ENCODE measurements at regions not wholly inside any gene's neighbourhood (a gene's known extent, or its start where the extent isn't known, plus 50 kb on each side); places are given as distances from the start of the nearest gene placed in this dataset.

DNA sequence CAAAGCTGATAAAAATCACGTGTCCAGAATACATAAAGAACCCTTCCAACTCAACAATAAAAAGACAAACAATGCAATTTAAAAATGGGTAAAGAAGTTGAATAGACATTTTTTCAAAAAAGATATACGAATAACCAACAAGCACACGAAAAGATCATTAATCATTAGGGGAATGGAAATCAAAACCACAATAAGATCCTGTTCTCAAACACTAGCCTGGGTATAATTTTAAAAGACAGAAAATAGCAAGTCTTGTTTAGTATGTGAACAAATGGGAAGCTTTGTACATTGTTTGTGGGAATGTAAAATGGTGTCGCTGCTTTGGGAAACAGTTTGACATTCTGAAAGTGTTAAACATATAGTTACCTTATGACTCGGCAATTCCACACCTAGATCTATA, 86.3 kb upstream of the LMNTD1 start:
- Histone ChIP-seq H3K27me3 (no peaks in the 10 kb centered on the region), H3K36me3 (no peaks in the 10 kb centered on the region), H3K9me3 (peaks cover 0 to 11% (median 0%) of the 10 kb centered on the region in 11 donors), H3K4me1 (no peaks in the 10 kb centered on the region), H3K27ac (no peak overlapping the region), H3K4me3 (no peak overlapping the region)
- ATAC-seq (no peak), DNase-seq (no peak)
- TF ChIP-seq, protein P1, sequence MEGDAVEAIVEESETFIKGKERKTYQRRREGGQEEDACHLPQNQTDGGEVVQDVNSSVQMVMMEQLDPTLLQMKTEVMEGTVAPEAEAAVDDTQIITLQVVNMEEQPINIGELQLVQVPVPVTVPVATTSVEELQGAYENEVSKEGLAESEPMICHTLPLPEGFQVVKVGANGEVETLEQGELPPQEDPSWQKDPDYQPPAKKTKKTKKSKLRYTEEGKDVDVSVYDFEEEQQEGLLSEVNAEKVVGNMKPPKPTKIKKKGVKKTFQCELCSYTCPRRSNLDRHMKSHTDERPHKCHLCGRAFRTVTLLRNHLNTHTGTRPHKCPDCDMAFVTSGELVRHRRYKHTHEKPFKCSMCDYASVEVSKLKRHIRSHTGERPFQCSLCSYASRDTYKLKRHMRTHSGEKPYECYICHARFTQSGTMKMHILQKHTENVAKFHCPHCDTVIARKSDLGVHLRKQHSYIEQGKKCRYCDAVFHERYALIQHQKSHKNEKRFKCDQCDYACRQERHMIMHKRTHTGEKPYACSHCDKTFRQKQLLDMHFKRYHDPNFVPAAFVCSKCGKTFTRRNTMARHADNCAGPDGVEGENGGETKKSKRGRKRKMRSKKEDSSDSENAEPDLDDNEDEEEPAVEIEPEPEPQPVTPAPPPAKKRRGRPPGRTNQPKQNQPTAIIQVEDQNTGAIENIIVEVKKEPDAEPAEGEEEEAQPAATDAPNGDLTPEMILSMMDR (IDR thresholded peaks at IDR 0.05) = no peak
- 81 to 88% methylated on average over 5 of the region's 5 CpGs for WGBS, 2 donors
- intact Hi-C loops (cut with DNase I) = no loop called here

- DNase-seq = no peak
- 65 to 78% methylated on average over 3 of the region's 3 CpGs for WGBS, 2 donors
- peaks cover 0 to 8% (median 0%) of the 10 kb centered on the region in 9 donors for H3K4me1 ChIP-seq
- TF ChIP-seq, protein P1 (IDR thresholded peaks at IDR 0.05) = no peak
- no peaks in the 10 kb centered on the region for H3K36me3 ChIP-seq
- H3K4me3 ChIP-seq = no peak overlapping the region
- H3K9me3 ChIP-seq = no peaks in the 10 kb centered on the region
- H3K27me3 ChIP-seq = no peaks in the 10 kb centered on the region
- no peak for ATAC-seq
- peak overlapping the region in 2 of 10 donors; percentile 20 to 29 for H3K27ac ChIP-seq
- intact Hi-C loops (cut with DNase I) = no loop called here
Observed at GRCh38 chr12:25644979-25645378, 91.9 kb upstream of the LMNTD1 start.

- H3K4me3 ChIP-seq = no peak overlapping the region
- H3K9me3 ChIP-seq = no peaks in the 10 kb centered on the region
- ATAC-seq (no peak), DNase-seq (no peak)
- H3K27ac ChIP-seq = no peak overlapping the region
- intact Hi-C loops (cut with DNase I) = no loop called here
- no peaks in the 10 kb centered on the region for H3K27me3 ChIP-seq
- WGBS, 2 donors = 60 to 61% methylated on average over 4 of the region's 4 CpGs
- TF ChIP-seq, protein P1 (IDR thresholded peaks at IDR 0.05) = no peak
- H3K36me3 ChIP-seq = no peaks in the 10 kb centered on the region
- H3K4me1 ChIP-seq = peaks cover 0 to 8% (median 0%) of the 10 kb centered on the region in 9 donors
Observed at GRCh38 chr12:25645427-25645826, 92.3 kb upstream of the LMNTD1 start.

- WGBS, 2 donors = 89 to 90% methylated on average over 1 of the region's 1 CpG
- H3K4me3 ChIP-seq = no peak overlapping the region
- ATAC-seq = no peak
Observed at GRCh38 chr12:25651931-25652330, 98.8 kb upstream of the LMNTD1 start.

More at GRCh38 chr12:25651931-25652330, 98.8 kb upstream of the LMNTD1 start:
- intact Hi-C loops (cut with DNase I) = no loop called here
- Histone ChIP-seq H3K36me3 (no peaks in the 10 kb centered on the region), H3K4me1 (peaks cover 0 to 8% (median 0%) of the 10 kb centered on the region in 9 donors), H3K27me3 (no peaks in the 10 kb centered on the region), H3K9me3 (no peaks in the 10 kb centered on the region), H3K27ac (no peak overlapping the region)
- TF ChIP-seq, protein P1 (IDR thresholded peaks at IDR 0.05) = no peak
- DNase-seq = no peak
